NCI-H2196 (cell line): ENCODE measurements at regions not wholly inside any gene's neighbourhood (a gene's known extent, or its start where the extent isn't known, plus 50 kb on each side); places are given as distances from the start of the nearest gene placed in this dataset.
"Not testable (repeated sequence)": the region's sequence is repeated elsewhere in the genome, so short reads cannot be mapped to it uniquely, and the experiment has no call there.

Experiments used
- DNase-seq: peaks from one replicate; lab custom pipeline; 2025; ENCODE audit not compliant: unreplicated experiment; lab: John Stamatoyannopoulos, UW

DNA sequence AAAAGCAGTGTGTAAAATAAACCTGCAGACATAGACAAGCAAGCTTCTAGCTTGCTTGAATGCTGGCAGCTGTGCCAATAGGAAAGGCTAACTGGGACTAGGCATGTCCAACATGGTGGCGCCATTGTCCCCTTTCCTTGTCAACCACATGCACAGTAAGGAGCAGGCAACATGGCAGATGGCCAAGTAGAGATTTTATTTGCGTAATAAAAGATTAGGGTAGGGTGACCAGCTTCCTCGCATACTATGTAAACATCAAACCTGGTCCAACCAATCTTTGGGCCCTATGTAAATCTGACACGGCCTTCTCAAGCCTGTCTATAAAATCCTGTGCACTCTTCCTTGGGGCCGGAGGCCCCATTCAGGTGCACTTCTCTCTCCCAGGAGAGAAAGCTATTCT is 575.4 kb upstream of the GOLIM4 start:
- peak; percentile 6 for DNase-seq

DNA sequence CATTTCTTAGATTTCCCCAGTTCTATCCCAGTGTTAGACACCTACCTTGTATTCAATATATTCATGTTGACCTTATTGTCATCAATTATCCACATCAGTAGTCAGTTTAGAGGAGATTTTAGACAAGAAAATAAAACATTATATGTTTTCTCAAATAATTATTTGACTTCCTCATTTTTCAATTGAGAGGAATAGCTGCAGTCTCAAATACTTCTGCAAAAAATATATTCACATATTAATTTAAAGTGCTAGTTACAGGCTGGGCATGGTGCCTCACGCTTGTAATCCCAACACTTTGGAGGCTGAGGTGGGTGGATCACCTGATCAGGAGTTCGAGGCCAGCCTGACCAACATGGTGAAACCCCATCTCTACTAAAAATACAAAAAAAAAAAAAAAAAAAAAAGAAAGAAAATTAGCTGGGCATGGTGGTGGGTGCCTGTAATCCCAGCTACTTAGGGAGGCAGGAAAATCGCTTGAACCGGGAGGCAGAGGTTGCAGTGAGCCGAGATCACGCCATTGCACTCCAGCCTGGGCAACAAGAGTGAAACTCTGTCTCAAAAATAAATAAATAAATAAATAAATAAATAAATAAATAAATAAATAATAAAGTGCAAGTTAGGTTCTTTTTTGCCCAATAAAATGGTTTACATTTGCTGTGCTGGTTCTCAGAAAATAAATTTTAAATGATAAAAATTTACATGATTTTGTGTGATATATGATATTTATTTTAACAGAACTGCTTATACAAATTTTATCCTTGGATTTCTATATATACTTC is 565.3 kb upstream of the GOLIM4 start:
- DNase-seq, result not testable (repeated sequence)

DNA sequence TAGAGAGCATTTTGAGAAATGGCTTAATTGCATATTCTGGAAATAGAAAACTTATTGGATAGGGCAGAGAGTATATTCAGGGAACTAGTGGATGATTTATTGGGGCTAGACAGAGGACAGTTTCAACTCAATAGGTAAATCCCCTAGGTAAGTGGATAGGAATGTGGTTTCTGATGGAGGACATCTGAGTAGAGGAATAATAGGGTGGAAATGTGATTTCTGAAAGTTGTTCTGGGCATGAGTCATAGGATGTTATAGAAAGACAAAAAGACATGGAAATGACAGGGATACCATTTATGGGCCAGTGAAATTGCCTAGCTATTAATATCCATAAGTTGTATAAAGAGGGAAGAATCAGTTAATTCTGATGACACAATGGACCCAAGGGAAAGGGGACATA is 563.3 kb upstream of the GOLIM4 start:
- DNase-seq, result no peak

DNA sequence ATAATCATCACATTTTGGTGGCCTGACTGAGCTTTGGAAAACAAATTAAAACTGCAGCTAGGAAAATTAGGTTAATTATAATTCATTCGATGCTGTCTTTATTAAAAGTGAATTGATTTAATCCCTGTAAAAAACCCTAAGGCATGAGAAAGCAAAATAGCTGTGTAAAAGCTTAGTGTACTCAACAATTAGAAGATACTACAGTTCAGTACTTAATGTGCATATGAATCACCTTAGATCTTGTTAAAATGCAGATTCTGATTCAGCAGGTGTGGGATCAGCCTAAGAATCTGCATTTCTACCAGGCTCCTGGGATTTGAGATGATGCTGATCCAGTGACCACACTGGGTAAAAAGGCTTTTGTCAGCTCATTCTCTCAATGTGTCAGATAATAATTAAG is 559.9 kb upstream of the GOLIM4 start:
- no peak for DNase-seq

DNA sequence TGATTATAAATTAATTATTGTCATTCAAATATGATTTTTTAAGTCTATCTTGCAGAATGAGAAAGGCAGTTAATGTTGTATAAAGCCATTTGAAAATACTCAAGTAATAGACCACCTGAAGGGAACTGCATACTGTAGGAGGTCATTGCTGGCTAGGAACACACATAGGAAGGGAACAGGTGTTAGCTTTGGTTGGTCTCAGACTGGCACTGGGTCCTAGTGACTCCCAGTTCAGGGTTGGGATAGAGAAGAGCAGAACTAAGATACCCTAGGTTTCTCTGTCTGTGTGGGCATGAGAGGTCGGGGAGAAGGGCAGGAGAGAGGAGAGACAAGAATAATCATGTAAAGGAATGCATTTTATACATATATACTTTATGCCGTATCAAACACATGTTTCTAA is 559.0 kb upstream of the GOLIM4 start:
- no peak for DNase-seq

DNA sequence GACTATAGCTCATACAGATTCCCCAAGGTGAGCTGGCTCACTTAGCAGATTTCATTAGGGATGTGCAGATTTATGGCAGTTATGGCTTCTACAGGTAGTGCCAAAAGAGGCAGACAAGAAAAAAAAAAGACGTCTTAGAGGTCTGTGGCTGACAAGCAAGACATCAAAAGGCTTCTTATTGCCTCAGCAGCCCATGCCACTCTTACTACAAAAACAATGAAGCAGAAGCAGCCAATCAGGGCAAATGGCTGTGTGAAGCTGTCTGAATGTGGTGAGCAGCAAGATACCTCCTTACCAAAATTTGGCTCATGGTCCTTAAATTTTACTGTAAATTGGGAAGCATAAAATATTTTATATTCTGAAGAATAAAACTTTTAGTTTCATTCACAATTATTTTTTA is 557.5 kb upstream of the GOLIM4 start:
- DNase-seq, result no peak

DNA sequence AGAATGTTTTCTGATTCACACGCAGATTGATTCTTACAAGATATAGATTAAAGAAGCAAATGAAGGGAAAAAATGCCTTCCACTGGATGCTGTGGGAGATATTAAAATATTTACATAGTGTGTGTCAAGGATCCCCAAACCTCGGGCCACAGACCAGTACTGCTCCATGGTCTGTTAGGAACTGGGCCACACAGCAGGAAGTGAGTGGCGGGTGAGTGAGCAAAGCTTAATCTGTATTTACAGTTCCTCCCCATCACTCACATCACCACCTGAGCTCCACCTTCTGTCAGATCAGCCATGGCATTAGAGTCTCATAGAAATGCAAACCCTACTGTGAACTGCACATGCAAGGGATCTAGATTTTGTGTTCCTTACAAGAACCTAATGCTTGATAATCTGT is 552.6 kb upstream of the GOLIM4 start:
- DNase-seq, result no peak

DNA sequence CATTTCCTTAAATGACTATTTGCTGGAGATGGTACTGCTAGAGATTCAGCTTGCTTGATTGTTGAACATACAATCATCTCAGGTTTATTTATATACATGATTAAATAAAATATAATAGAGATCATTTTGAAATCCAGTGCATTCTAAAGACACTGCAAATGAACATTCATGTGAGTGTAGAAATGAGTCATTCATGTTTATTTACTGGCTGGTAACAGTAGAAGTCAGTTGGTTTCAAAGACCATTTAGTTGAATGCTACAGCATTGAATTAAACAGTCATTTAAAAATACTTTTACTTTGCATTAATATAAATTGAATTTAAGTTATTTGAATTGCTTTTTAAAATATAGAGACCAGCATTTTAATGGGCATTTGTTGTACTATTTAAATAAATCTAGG is 551.9 kb upstream of the GOLIM4 start:
- no peak for DNase-seq

DNA sequence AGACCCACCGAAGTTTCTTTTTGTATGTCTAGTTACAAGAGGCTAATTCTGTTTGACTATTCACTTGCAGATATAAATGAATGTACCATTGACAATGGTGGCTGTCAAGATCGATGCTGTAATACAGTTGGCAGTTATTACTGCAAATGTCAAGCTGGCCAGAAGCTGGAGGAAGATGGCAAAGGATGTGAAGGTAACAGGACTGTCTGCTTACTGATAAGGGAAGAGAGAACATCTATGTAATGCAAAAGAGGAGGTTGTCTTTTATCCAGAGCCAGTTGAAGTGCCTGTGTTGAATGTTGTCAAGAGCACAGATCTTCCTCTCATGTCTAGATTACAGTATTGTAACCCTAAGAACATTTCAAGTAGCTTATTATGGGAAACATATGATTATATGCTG is 549.5 kb upstream of the GOLIM4 start:
- DNase-seq, result no peak

DNA sequence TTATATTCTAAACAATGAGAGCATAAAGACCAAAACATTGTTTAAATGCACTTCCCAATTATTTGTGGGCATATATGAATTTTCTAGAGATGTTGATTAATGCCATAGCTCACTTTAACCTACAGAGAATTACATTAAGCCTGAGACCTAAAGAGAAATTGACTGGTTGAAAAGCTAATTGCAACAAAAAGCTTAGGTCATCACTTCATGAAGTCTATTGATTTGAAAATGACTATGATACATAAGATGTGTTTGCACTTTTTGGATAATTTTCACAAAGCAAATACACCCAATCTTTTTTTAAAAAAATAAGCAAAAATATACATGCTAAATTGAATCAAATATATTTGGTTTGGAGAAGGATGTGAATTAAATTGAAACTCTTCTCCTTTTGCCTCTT is 532.8 kb upstream of the GOLIM4 start:
- DNase-seq, result no peak

DNA sequence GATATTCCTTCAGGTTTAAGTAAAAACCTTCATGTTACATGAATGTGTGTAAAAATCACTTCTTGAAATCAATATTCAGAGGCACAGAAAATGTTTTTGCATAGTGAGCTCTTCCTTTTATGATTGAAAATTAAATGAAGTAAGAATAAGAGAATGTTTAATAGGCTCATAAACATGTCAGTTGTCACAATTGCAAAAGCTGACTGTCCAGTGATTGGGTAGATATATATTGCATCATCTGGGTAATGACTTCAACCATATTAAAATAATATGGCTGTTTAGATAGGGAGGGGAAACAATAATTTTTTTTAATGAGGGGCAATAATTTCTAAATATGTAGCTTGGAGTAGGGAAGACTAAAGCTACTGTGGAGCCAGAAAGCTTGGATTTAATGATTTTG is 529.8 kb upstream of the GOLIM4 start:
- no peak for DNase-seq

DNA sequence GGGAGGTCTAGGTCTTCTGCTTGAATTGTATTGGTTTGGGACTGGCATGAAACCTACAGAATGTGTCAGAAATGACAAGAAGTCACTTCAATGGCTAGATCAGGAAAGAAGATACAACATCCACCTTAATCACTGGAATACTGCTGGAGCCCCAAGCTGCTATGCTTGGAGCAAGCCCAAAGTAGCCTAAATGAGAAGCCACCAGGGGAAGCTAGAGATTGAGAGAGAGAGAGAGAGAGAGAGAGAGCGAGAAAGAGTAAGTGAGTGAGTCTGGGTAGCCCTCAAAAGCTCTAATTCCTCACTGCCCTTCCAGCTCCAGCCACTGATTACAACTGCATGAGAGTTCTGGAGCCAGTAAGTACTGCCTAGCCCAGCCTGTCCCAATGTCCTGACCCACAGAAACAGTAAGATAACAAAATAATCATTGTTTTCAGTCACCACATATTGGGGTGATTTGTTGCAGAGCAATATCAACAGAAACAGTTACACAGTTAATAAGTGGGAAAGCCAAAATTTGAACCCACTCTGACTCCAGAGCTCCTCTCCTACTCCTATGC is 529.2 kb upstream of the GOLIM4 start:
- no peak for DNase-seq

DNA sequence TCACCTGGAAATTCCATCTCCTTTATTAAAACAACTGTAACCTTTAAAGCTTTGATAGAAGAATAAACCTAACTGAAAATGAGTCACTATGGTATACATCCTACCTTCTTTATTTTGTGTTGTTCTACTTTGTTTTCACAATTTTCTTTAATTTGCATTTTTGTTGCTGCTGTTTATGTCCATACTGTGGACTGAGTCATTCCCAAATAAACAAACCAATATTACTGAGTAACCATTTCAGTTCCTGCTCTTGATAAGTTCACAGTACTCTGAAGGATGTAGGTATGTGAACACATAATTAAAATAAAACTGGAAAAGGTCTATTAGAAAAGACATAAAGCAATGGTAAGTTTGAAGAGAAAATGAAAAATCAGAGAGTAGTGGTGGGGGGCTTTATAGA is 528.5 kb upstream of the GOLIM4 start:
- DNase-seq, result no peak

DNA sequence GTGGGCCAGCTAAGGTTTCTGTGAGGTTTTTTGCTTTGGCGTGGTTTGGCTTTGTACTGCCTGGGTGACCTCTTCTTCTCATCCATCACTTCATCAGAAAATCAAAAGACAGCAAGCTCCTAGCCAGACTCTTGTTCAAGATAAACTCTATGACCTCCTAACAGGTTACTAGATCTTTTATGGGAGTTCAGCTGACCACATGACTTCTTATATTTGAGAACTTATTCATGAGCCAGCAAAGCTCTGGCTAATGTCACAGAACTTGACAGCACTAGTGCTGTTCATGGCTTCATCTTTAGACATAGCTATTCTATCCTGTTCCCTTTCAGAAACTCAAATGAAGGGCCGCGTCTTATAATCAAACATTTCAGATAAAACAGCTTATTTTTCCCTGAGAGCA is 527.1 kb upstream of the GOLIM4 start:
- no peak for DNase-seq

DNA sequence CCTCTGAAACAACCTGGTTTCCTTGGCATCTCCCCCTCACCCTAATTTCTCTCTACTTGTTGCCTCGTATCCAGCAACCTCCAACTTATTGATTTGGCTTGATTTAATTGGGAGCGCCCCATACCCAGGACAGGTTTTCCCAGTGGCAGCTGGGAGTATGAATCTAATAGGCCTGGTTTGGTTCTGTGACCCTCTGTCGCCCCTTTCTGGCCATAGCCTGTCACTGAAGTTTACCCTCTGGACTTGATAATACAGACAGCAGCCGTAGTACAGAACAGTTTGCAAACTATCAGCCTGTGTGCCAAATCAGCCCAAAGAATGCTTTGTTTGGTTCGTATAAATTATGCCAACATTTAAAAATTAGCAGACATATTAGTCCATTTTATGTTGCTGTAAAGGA is 525.1 kb upstream of the GOLIM4 start:
- no peak for DNase-seq

DNA sequence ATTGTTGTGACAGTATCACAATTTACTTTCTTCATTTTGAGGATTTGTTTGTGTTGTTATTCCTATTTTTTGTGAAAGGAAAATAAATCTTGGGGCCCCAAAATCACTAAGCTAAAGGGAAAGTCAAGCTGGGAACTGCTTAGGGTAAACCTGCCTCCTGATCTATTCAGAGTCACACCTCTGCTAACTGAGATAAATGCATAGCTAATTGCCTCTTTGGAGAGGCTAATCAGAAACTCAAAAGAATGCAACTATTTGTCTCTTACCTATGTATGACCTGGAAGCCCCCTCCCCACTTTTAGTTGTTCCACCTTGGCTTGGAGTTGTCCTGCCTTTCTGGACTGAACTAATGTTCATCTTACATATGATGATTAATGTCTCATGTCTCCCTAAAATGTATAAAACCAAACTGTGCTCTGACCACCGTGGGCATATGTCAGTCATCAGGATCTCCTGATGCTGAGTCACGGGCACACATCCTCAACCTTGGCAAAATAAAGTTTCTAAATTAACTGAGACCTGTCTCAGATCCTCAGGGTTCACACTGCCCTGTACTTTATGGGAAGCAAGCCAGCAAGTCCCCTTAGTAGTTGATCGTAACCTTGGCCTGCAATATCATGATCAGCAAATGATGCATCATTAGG is 523.2 kb upstream of the GOLIM4 start:
- DNase-seq, result no peak

DNA sequence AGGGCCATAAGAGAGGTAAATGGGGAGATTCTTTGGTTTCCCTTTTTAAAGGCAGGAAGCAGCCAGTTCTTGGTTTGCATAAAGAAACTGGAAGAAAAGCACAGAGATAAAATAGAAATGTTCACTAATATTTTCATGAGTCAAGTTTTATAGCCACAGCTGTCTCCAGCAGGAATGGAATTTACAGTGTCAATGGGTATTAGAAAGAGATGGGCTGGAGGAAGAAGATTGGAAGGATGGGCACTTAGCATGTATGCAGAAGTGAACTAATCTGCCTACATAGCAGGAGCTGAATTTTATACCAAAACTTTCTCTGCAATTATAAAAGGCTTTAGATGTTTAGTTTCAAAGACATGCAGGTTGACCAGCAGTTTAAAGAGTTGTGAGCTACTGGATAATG is 521.9 kb upstream of the GOLIM4 start:
- DNase-seq, result no peak

DNA sequence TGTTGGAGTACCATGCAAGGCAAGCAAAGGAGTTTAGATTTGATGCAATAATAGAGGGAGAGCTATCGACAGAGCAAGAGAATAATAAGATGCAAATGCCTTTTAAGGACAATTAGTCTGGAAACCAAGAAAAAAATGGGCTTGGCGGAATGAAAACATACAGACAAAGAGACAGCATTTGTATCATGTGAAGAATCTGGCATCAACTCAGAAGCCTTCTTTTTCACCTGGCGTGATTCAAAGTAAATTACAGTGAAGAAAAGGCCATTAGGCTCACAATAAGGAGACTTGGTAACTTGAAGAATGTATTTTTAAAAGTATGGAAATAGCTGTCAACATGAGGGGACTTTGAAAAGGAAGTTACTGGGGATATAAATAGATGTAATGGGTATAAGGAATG is 521.2 kb upstream of the GOLIM4 start:
- DNase-seq, result no peak

DNA sequence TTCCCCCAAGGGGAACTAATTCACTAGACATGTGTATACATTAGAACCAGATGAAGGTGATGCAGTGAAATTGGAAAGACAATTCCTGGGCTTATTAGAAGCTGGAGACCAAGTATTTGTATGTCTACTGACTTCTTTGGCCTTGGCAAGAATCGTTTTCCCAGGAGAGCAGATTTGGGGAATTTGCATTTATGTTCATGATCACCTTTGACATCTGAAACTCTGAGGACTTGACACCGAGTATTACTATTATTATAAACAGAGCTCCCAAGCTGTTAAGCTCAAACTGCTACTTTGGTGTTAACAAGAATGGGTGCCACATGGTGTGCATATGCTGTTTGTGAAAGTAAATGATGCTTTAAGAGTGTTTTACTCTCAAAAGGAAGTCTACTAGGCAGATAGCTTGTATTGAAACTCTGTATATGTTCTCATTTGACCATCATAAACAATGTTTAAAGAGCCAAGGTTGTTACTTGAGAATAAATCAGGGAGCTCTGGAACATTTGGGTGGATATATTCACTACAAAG is 519.8 kb upstream of the GOLIM4 start:
- no peak for DNase-seq

DNA sequence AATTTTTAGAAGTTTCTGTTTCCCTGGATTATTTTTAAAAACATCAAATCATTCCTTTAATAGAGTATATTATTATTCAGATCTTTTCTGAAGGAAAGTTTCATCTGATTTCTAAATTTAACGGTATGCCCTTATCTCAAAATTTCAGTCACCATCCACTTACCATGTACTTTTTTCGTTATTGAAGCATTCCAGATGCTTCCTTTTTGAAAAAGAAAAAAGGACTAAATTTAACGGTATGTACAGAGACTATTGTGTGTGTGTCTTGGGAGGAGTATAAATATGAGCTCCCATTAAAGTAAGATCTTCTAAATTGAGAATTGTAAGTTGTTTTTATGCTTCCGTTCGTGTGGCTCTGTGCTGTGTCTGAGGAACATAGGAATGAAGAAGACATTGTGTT is 517.4 kb upstream of the GOLIM4 start:
- DNase-seq, result no peak

DNA sequence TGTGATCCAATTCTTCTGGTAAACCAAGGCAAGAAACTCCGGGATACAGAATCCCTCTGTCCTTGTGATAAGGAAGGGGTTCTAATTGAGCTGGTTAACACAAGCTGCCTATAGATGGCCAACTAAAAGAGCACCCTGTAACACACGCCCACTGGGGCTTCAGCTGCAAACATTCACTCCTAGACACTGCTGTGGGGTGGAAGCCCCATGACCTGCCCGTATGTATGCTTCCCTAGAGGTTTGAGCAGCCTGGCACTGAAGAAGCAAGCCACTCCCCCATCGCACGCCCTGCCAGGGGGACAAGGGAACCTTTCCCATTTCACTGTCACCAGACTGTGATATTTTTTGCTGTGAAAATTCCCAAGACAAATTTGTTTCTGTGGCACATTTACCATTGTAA is 516.9 kb upstream of the GOLIM4 start:
- DNase-seq, result no peak

DNA sequence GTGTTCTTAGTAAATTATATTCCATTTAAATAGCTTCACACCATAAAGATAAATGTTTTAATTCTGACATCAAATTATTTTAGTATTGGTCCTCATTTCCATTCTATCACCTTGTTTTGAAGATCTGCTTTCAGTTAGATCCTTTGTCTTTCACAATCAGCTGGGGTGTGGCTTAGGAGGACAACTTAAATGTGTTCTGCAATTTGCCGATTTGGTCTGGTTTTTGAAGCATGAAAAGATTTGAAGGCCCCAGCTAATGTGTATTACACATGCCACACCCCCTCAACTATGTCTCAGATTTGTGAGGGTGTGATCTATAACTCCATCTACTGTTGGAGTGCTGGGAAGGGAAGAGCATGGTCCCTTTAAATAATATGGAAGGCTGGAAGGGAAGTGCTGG is 516.1 kb upstream of the GOLIM4 start:
- no peak for DNase-seq
